ENCODE measurements at regions not wholly inside any gene's neighbourhood (a gene's known extent, or its start where the extent isn't known, plus 50 kb on each side); places are given as distances from the start of the nearest gene placed in this dataset.
A peak's percentile ranks its signal among the peaks of the same experiment; 100 is the strongest.

DNA sequence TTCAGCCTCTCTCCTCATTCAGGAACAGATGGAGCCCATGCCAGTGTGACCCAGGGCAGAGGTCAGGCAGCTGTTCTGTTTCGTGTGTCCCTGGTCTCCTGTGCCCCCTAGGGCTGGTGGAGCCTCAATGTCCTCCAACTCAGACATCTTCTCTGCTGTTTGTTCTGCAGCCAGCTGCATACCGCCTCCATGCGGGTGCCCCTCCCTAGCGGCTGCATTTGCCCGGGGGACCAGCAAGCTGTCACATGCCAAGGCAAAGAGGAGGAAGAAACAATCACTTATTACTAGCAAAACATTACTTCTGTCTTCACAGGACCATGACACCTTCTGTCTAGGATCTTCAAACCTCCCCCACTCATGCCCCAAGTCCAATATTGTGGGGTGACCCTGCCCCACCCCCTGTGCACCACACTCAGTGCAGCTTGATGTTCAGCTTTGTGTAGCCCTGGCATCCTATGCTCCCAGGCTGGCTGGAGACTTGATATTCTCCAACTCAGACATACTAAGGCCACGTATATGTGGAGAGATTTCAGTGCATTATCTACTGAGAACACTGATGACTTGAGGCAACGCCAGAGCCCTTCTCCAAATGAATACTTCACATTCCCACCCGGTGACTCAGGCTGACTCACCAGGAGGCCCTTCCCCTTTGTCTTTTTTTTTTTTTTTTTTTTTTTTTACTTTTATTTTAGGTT, 188.9 kb downstream of the SKIDA1 start:
- no peaks in the 10 kb centered on the region for H3K27me3 ChIP-seq
- ATAC-seq (peak; percentile 73), DNase-seq (peak; percentile 24 to 60 (median 44))
- H3K4me3 ChIP-seq = no peak overlapping the region
- H3K27ac ChIP-seq = peak overlapping the region in 1 of 4 donors; percentile 38
- no peaks in the 10 kb centered on the region for H3K36me3 ChIP-seq (replicated peaks in 1 of 2; ENCODE audit: insufficient read depth in 1 of 2, low read depth in 2 of 2)
- intact Hi-C loops (cut with DNase I) = no loop called here
- no peaks in the 10 kb centered on the region for H3K9me3 ChIP-seq
- no peak for TF ChIP-seq POLR2A (IDR thresholded peaks at IDR 0.05)
- TF ChIP-seq, protein P1, sequence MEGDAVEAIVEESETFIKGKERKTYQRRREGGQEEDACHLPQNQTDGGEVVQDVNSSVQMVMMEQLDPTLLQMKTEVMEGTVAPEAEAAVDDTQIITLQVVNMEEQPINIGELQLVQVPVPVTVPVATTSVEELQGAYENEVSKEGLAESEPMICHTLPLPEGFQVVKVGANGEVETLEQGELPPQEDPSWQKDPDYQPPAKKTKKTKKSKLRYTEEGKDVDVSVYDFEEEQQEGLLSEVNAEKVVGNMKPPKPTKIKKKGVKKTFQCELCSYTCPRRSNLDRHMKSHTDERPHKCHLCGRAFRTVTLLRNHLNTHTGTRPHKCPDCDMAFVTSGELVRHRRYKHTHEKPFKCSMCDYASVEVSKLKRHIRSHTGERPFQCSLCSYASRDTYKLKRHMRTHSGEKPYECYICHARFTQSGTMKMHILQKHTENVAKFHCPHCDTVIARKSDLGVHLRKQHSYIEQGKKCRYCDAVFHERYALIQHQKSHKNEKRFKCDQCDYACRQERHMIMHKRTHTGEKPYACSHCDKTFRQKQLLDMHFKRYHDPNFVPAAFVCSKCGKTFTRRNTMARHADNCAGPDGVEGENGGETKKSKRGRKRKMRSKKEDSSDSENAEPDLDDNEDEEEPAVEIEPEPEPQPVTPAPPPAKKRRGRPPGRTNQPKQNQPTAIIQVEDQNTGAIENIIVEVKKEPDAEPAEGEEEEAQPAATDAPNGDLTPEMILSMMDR (IDR thresholded peaks at IDR 0.05) = no peak
- no peaks in the 10 kb centered on the region for H3K4me1 ChIP-seq
- 20 to 33% methylated on average over 8 of the region's 8 CpGs for WGBS, 2 donors

DNA sequence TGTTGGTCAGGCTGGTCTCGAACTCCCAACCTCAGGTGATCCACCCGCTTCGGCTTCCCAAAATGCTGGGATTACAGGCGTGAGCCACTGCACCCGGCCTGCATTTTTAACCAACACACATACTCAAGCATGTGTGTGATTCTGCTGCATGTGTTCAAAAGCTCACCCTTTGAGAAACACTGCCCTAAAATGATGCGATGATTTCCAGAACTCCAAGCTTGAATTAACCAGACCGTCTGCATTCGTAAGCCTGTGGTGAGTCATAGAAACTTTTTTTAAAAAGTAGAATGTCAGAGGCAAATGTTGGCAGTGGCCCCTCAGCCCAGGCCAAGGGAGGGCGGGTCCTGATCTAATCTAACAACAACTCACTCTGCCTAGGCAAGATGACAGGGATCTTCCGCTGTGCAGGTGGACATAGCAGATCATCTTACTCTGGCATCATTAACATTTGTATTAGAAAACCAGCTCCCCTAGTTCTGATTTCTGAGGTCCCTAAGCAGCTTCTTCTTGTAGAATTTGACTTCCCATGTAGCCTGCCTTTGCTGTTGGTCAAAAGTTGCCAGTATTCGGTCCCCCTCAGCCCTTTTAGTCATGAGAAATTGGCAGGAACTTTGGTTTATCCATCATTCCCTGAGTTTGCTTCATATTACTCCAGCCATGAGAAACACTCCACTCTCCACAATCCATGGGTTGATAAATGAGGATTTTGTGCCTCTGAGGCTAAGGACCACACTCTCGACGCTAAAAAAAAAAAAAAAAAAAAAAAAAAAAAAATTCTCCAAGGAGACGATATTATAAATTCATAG, 190.4 kb downstream of the SKIDA1 start:
- H3K4me3 ChIP-seq = no peak overlapping the region
- TF ChIP-seq, protein P1 (IDR thresholded peaks at IDR 0.05) = no peak
- no peak for TF ChIP-seq POLR2A (IDR thresholded peaks at IDR 0.05)
- no peaks in the 10 kb centered on the region for H3K27me3 ChIP-seq
- no peaks in the 10 kb centered on the region for H3K4me1 ChIP-seq
- ATAC-seq (peak; percentile 54), DNase-seq (peak in 2 of 4 donors; percentile 24 to 38)
- intact Hi-C loops (cut with DNase I) = no loop called here
- no peaks in the 10 kb centered on the region for H3K9me3 ChIP-seq
- H3K27ac ChIP-seq = no peak overlapping the region
- 58 to 61% methylated on average over 13 to 14 of the region's 14 CpGs for WGBS, 2 donors
- no peaks in the 10 kb centered on the region for H3K36me3 ChIP-seq (replicated peaks in 1 of 2; ENCODE audit: insufficient read depth in 1 of 2, low read depth in 2 of 2)

DNA sequence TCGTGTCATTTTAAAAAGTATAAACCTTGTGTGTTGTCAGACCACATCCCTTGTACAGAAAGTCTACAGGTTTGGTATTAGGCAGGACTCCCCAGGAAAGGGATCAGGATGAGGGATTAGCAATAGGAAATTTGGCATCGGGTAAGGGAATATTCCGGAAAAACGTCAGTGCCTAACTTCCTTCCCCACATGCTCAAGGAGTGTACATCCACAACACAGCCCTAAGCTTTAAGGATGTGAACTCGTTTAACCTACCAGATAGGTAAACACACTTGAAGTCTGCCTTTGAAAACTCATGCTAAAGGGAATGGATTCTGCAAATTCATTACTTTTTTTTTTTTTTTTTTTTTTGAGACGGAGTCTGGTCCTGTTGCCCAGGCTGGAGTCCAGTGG, 194.9 kb downstream of the SKIDA1 start:
- ATAC-seq (peak; percentile 41), DNase-seq (no peak)
- Histone ChIP-seq H3K4me1 (no peaks in the 10 kb centered on the region), H3K36me3 (replicated peaks in 1 of 2; ENCODE audit: insufficient read depth in 1 of 2, low read depth in 2 of 2) (no peaks in the 10 kb centered on the region), H3K9me3 (no peaks in the 10 kb centered on the region), H3K27me3 (no peaks in the 10 kb centered on the region), H3K27ac (no peak overlapping the region), H3K4me3 (no peak overlapping the region)
- intact Hi-C loops (cut with DNase I) = no loop called here
- 60 to 64% methylated on average over 6 of the region's 6 CpGs for WGBS, 2 donors
- TF ChIP-seq POLR2A (IDR thresholded peaks at IDR 0.05) = no peak
- TF ChIP-seq, protein P1 (IDR thresholded peaks at IDR 0.05) = no peak

- ATAC-seq = peak; percentile 87
- H3K27ac ChIP-seq = peak overlapping the region in 1 of 4 donors; percentile 2
- TF ChIP-seq POLR2A (IDR thresholded peaks at IDR 0.05) = no peak
- TF ChIP-seq, protein P1 (IDR thresholded peaks at IDR 0.05) = no peak
Observed at GRCh38 chr10:21329995-21330627, 195.4 kb downstream of the SKIDA1 start.

More at GRCh38 chr10:21329995-21330627, 195.4 kb downstream of the SKIDA1 start:
- no peaks in the 10 kb centered on the region for H3K9me3 ChIP-seq
- DNase-seq = peak; percentile 19 to 56 (median 40)
- no peaks in the 10 kb centered on the region for H3K4me1 ChIP-seq
- no peak overlapping the region for H3K4me3 ChIP-seq
- intact Hi-C loops (cut with DNase I) = no loop called here
- no peaks in the 10 kb centered on the region for H3K27me3 ChIP-seq
- H3K36me3 ChIP-seq (replicated peaks in 1 of 2; ENCODE audit: insufficient read depth in 1 of 2, low read depth in 2 of 2) = no peaks in the 10 kb centered on the region
- WGBS, 2 donors = 61 to 62% methylated on average over 4 of the region's 4 CpGs
